ENCODE measurements at regions not wholly inside any gene's neighbourhood (a gene's known extent, or its start where the extent isn't known, plus 50 kb on each side); places are given as distances from the start of the nearest gene placed in this dataset.

- DNase-seq (no peak), ATAC-seq (no peak)
- no peaks in the 10 kb centered on the region for H3K4me1 Mint-ChIP-seq
- H3K9me3 Mint-ChIP-seq = no peaks in the 10 kb centered on the region
- peaks cover 13% of the 10 kb centered on the region for H3K27me3 Mint-ChIP-seq
- no peak overlapping the region for H3K4me3 Mint-ChIP-seq
- no peak overlapping the region for H3K27ac Mint-ChIP-seq
These were observed 51.3 kb upstream of the CYRIA start for GRCh38 chr2:16716944-16717343.

GRCh38 chr2:16716024-16716423 is 50.4 kb upstream of the CYRIA start:
- ATAC-seq (no peak), DNase-seq (no peak)
- Mint-ChIP-seq H3K9me3 (no peaks in the 10 kb centered on the region), H3K4me1 (no peaks in the 10 kb centered on the region), H3K27ac (no peak overlapping the region), H3K27me3 (peaks cover 13% of the 10 kb centered on the region), H3K4me3 (no peak overlapping the region)
